ENCODE measurements at regions not wholly inside any gene's neighbourhood (a gene's known extent, or its start where the extent isn't known, plus 50 kb on each side); places are given as distances from the start of the nearest gene placed in this dataset.

DNA sequence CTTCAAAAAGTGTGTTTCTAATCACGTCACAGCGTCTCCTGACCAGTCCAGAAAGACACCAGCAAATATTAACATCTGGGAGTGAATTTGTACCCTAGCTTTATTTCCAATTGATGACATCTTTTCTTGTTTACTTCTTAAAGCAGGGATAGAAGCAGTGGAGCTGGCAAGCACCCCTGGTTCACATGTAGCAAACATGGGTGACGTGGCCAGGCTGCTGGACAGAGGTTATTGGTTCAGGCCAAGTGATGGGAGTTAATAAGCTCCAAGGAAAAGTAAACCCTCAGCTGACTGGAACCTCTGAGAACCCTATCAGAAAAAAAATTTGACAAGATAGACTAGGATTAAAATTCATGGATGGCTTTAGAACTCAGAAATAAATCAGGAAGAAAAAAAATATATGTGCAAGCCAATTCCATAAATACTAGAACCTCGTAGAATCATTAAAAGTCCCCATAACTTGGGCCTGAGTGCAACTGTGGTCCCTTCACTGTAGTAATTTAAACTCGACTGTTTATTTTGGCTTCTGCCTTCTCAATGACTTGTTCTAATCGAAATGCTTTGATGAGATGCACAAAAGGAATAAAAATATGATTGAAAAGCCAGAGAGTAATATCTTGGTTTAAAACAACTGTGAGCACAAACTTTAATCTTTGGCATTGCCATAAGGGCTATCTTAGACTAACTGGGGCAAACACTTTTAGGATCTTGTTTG lies 121.5 kb upstream of the CTAGE1 start:
- TF ChIP-seq SIN3A (IDR thresholded peaks at IDR 0.05; ENCODE audit: borderline replicate concordance, insufficient read depth, low read length) (no peak), POLR2AphosphoS5 (IDR thresholded peaks at IDR 0.05; ENCODE audit: low read depth, low read length) (no peak), TAF1 (IDR thresholded peaks at IDR 0.05; ENCODE audit: borderline replicate concordance, insufficient read depth, low read length) (no peak), FOXP2 (optimal IDR thresholded peaks at IDR 0.05; ENCODE audit: borderline replicate concordance, extremely low read depth, extremely low read length, insufficient read depth) (no peak)
- TF ChIP-seq, protein P1, sequence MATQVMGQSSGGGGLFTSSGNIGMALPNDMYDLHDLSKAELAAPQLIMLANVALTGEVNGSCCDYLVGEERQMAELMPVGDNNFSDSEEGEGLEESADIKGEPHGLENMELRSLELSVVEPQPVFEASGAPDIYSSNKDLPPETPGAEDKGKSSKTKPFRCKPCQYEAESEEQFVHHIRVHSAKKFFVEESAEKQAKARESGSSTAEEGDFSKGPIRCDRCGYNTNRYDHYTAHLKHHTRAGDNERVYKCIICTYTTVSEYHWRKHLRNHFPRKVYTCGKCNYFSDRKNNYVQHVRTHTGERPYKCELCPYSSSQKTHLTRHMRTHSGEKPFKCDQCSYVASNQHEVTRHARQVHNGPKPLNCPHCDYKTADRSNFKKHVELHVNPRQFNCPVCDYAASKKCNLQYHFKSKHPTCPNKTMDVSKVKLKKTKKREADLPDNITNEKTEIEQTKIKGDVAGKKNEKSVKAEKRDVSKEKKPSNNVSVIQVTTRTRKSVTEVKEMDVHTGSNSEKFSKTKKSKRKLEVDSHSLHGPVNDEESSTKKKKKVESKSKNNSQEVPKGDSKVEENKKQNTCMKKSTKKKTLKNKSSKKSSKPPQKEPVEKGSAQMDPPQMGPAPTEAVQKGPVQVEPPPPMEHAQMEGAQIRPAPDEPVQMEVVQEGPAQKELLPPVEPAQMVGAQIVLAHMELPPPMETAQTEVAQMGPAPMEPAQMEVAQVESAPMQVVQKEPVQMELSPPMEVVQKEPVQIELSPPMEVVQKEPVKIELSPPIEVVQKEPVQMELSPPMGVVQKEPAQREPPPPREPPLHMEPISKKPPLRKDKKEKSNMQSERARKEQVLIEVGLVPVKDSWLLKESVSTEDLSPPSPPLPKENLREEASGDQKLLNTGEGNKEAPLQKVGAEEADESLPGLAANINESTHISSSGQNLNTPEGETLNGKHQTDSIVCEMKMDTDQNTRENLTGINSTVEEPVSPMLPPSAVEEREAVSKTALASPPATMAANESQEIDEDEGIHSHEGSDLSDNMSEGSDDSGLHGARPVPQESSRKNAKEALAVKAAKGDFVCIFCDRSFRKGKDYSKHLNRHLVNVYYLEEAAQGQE (IDR thresholded peaks at IDR 0.05; ENCODE audit: insufficient read depth in 1 of 2, low read depth in 2 of 2, low read length in 2 of 2) = 0 out of 4 replicates have a peak, but pooled peaks of 1 of the 2 experiments have one; percentile 45

DNA sequence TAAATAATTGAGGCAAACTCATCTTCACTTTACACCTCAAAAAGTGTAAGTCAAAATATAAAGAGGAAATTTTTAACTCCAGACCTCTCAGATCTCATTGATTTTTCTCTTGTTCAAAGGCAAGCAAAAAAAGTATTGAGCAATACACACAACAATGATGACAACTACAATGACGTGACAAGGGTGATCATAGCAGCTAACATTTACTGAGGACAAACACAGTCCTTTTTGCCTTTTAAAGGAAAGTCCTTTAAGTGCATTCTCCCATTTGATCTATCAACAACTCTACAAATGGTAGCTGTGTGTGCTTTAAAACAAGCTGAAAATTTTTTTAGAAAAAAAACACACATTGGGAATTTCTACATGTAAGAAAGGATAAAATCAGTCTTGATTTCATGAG lies 123.5 kb upstream of the CTAGE1 start:
- TF ChIP-seq POLR2AphosphoS5 (IDR thresholded peaks at IDR 0.05; ENCODE audit: low read depth, low read length) = no peak
- no peak for TF ChIP-seq TAF1 (IDR thresholded peaks at IDR 0.05; ENCODE audit: borderline replicate concordance, insufficient read depth, low read length)

DNA sequence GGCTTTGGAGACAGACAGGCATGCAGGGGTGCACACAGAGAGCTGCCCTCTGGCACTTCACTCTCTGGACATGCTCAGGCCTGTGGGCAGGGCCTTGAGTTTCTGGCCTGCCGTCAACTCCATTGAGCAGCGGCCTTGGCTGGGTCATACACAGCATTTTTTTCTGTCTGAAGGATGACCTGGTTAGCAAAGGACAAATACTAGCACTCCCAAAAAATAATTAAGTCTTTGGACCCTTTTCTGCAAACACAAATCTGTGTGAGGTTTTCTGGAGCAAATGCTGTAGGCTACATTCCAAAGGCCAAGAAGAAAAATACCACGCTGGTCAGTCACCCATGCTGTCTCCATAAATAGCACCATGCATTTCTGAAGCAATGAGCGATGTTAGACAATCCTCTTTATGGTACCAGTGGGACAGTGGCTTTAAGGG lies 124.7 kb upstream of the CTAGE1 start:
- TF ChIP-seq FOXP2 (optimal IDR thresholded peaks at IDR 0.05; ENCODE audit: borderline replicate concordance, extremely low read depth, extremely low read length, insufficient read depth) (no peak), SIN3A (IDR thresholded peaks at IDR 0.05; ENCODE audit: borderline replicate concordance, insufficient read depth, low read length) (no peak), TAF1 (IDR thresholded peaks at IDR 0.05; ENCODE audit: borderline replicate concordance, insufficient read depth, low read length) (no peak), POLR2AphosphoS5 (IDR thresholded peaks at IDR 0.05; ENCODE audit: low read depth, low read length) (no peak)
- TF ChIP-seq, protein P1 (IDR thresholded peaks at IDR 0.05; ENCODE audit: insufficient read depth in 1 of 2, low read depth in 2 of 2, low read length in 2 of 2) = no peak

DNA sequence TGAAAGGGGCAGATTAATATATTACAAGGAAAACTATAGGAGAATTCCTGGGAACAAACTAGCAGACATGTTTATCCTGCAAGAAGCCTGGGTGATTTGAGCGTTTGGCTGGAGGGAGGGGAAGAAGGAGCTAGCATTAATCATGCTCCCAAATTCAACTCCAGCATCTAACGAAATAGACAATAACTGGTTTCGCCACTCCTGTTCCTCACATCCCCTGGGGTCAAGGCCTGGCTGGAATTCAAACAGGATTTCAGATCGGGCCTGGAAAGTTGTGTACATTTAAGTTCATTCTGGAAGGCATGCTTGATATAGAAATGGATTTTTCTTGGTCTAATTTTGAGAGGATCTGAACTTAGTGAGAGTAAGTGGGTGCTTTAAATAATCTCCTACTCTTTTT lies 126.1 kb upstream of the CTAGE1 start:
- TF ChIP-seq SIN3A (IDR thresholded peaks at IDR 0.05; ENCODE audit: borderline replicate concordance, insufficient read depth, low read length) (no peak), POLR2AphosphoS5 (IDR thresholded peaks at IDR 0.05; ENCODE audit: low read depth, low read length) (no peak), FOXP2 (optimal IDR thresholded peaks at IDR 0.05; ENCODE audit: borderline replicate concordance, extremely low read depth, extremely low read length, insufficient read depth) (no peak), TAF1 (IDR thresholded peaks at IDR 0.05; ENCODE audit: borderline replicate concordance, insufficient read depth, low read length) (no peak)
- TF ChIP-seq, protein P1 (IDR thresholded peaks at IDR 0.05; ENCODE audit: insufficient read depth in 1 of 2, low read depth in 2 of 2, low read length in 2 of 2) = no peak

DNA sequence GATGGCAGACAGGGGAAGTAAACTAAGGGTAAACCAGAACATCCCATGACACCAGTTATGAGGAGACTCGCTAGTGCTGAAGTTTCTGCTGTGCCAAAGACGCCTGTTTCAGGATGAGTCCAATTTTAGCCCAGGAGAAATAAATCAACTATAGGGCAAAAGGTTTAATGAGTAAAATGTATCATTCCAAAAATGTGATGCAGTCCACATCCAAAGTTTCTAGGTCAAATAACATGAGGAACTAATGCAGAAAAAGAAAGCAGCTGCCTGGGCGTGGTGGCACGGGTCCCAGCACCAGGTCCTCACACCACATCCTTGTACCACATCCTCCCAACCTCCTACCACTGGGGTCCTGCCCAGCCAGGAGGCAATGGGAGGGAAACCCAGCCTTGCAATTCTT lies 126.9 kb upstream of the CTAGE1 start:
- TF ChIP-seq SIN3A (IDR thresholded peaks at IDR 0.05; ENCODE audit: borderline replicate concordance, insufficient read depth, low read length) = no peak
- TF ChIP-seq, protein P1 (IDR thresholded peaks at IDR 0.05; ENCODE audit: insufficient read depth in 1 of 2, low read depth in 2 of 2, low read length in 2 of 2) = no peak
- no peak for TF ChIP-seq POLR2AphosphoS5 (IDR thresholded peaks at IDR 0.05; ENCODE audit: low read depth, low read length)
- TF ChIP-seq TAF1 (IDR thresholded peaks at IDR 0.05; ENCODE audit: borderline replicate concordance, insufficient read depth, low read length) = no peak
- no peak for TF ChIP-seq FOXP2 (optimal IDR thresholded peaks at IDR 0.05; ENCODE audit: borderline replicate concordance, extremely low read depth, extremely low read length, insufficient read depth)
